GM18867 (cell line): ENCODE measurements at regions not wholly inside any gene's neighbourhood (a gene's known extent, or its start where the extent isn't known, plus 50 kb on each side); places are given as distances from the start of the nearest gene placed in this dataset.
"Not testable (repeated sequence)": the region's sequence is repeated elsewhere in the genome, so short reads cannot be mapped to it uniquely, and the experiment has no call there.

Experiments
- ATAC-seq: cut with Tn5 transposase; IDR thresholded peaks from one replicate; pipeline ENCODE4 v1.9.1; 2021; ENCODE audit warnings: mild to moderate bottlenecking, moderate library complexity; ENCODE audit not compliant: unreplicated experiment

DNA sequence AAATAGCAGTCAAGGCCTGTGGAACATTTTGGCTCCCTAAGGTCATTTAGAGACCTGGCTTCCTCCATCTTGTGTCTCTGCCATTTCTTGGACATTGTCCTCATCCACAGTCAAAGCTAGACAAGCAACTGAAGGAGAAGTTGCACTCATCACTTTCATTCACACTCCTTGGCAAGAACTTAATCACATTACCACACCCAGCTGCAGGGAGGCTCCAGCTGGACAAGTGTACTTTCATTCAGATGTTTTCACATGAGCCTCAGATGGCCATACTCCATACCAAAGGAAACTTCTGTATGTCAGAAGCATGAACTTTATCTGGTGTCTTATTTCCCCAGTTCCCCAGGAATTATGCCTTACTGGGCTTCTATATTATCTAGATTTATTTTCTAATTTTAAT is 537.4 kb downstream of the TMEM135 start:
- ATAC-seq, result no peak

DNA sequence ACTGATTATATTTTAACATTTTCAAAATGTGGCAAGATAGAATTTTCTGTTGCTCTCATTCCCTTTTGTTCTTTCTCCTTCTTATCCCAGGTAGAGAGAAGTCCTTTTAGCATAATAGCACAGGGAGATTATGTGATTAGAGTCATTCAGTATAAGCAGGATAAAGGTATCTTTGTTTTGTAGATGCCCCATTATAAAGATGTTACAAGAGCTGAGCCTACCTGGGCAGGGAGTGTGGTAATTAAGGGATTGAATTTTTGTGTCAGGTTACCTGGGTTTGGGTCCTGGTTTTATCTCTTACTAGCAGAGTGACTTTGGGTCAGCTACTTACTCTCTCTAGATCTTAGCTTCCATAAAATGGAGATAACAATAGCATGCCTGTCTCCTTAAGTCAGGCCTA is 536.5 kb downstream of the TMEM135 start:
- ATAC-seq, result no peak

DNA sequence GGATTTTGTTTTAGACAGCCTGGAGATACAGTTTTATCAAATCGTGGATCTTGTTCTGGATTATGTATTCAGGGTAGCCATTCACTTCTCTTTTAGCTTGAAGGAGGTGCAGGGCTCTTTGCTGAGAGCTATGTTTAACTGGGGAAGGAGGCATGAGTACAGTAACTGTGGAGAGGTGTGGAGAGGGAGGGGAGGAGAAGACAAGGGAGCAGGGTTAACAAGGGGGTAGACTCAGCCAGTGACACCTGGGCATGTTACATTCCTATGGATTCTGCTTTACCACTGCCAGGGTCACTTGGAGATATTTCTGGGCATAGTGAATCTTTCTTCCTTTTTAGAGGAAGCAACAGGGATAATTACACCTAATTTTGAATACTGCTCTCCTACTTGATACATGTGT is 536.0 kb downstream of the TMEM135 start:
- no peak for ATAC-seq

DNA sequence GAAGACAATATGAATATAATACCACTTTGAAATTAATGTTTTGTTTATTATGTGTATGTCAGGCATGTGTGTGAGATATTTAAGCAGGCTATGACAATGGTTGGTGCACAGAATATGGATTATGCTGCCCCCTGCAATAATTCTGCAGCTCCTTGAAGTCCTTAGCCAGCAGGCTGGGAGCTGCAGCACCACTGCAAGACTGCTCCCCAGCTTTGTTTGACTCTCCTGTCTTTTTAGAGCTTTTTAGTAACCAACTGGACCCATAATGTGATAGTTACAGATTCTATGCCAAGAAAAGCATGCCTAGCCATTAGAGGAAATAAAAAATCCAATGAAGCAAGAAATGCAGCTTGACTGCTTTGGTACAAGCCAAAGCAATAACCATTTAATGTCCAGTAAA is 535.1 kb downstream of the TMEM135 start:
- no peak for ATAC-seq

DNA sequence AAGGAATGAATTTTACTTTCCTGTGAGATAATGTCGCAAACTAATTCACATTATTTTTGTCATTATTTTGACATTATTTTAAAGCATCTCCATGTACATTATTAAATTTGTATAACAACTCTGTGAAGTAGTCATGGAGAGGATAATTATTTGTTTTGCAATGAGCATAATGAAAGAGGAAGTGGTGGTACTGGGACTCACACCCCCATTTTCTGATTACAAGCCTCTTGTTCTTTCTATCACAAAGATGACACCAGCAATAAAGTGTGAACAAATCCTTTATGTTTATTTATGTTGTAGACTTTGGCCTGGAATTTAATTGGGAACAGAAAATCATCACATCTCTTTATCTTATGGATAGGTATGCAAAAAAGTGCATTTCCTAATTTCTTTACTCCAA is 522.6 kb downstream of the TMEM135 start:
- no peak for ATAC-seq

DNA sequence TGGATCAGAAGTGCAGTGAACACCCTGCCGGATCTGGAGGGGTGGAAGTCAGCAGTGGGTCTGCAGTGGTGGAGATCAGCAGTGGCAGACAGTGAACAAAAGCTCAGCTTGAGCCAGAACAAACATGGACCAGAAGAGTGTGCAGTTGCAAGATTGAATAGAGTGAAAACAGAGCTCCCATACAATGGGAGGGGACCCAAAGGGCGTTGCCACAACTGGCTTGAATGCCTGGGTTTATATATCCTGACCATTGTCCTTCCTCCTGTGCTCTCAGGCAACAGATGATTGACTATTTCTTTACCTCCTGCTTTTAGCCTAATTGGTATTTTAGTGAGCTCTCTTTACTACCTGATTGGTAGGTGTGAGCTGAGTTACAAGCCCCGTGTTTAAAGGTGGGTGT is 522.1 kb downstream of the TMEM135 start:
- not testable (repeated sequence) for ATAC-seq

DNA sequence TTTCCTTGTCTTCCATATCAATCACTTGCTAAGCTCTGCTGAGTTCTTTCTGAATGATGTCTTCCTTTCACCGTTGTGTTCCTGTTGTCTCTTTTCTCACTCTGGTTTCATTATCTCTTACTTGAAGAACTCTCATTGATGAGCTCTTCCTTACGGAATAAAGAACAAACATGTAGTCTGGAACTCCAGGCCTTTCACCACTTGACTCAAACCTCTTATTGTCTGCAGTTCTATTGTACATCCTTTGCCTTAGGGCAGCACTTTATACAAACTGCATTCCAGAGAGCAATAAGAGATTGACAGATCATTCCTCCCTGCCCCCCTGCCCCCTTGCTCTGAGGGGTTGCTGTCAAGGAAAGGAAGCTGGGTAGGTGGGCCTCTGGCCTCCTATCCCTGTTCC is 517.4 kb downstream of the TMEM135 start:
- ATAC-seq, result no peak

DNA sequence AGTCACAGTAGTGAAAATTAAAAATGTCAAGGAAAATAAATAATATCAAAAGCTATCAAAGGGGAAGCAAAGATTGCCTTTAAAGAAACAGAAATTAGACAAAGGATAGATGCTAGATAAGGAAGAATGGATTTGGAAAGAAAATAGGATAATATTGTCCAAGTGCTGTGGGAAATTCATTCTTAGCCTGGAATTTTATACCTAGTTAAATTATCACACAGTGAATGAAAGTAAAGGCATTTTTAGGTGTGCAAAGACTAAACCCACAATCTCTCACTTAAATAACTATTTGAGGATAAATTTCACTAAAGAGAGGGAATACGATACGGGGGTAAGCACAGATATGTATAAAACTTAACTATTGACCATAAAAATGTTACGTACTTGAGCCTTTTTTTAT is 511.1 kb downstream of the TMEM135 start:
- ATAC-seq, result no peak

DNA sequence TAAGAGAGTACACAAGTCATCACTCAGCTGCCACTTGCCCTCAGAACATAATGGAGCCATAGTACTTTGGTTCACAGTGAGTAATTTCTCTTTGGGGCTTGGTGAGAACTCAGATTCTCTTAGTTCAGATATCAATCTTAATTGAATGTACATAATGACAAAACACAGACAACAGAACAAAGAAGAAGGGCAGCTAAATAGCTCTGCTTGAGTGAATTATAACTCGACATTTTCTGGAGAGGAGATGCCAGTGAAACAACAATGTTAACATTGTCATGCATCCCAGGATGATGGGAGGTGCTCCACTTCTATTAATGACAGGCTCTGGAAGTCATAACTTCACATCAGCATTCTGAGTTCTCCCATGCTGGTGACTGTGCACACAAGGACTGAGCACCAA is 508.1 kb downstream of the TMEM135 start:
- no peak for ATAC-seq

DNA sequence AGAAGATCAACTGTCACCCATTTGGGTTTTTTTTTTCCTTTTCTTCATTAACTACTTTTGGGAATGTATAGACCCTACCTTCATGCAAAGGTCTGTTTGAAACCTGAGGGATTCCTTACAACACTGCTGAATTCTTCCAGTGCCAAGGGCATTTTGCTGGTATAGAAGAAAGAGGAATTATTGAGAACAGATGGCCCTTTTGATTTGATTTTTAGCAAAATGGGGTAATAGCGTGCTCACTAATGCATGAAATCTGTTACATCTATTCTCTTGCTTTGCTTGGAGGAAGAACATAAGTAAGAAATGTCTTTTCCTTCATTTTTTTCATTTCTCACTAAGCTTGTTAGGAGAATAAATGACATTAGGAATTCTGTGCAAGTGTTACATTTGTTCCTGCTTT is 501.9 kb downstream of the TMEM135 start:
- no peak for ATAC-seq

DNA sequence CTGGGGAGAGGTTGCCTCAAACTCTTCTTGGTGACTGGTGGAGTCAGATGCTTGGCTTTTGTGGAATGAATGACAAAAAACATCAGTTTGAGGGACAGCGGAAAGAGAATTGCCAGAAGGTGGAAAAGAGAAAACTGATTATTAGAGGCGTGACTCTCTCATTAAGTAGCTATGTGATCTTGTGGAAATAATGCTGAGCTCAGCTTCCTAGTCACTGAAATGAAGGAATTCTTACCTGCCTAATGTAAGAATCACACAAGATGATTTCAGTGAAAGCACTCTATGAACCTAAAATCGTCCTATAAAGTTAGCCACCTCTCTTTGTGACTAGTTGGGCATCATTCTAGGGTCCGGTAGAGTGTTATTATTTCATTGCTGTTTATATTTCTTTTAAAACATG is 498.8 kb downstream of the TMEM135 start:
- no peak for ATAC-seq

DNA sequence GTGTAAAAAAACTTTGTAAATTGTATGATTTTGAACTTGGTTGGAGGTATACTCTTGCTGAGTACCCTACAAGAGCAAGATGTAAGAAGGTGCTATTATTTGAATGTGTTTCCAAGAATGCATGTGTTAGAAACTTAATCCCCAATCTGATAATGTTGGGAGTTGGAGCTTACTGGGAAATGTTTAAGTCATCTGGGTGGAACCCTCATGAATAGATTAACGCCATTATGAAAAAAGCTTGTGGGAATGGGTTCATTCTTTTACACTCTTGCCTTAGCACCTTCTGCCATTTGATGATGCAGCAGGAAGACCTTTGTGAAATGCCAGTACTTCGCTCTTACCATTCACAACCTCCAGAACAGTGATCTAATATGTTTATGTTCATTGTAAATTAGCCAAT is 498.3 kb downstream of the TMEM135 start:
- ATAC-seq, result no peak

DNA sequence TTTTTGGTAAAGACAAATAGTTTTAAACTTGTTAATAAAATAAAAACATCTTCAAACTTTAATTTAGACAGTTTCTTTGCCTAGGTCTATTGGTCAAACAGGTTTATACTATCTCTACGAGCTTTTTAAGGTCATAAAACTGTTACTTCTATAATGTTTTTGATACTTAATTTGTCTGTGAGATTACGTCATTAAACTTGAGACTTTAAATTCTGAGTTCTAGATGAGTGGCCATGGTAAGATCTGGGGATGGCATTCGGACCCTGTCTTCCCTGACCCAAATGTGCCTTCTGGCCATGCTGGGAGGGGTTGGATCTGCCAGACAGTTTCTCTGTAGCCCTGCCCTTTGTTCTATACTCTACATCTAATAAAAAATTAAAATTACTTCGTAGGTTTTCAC is 497.8 kb downstream of the TMEM135 start:
- no peak for ATAC-seq

DNA sequence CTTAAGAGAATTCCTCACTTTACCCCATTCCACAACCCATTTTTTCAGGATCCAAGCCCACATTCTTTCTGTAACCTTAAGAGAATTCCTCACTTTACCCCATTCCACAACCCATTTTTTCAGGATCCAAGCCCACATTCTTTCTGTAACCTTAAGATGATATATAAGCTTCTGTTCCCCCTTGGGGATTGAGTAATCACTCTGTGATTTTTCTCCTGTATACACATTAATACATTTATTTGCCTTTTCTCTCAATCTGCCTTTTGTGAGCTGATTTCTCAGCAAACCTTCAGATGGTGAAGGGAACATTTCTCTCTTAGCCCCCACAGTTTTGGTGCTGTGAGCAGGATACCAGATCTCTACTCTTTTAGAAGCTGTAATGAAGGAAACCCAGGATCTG is 494.1 kb downstream of the TMEM135 start:
- not testable (repeated sequence) for ATAC-seq

DNA sequence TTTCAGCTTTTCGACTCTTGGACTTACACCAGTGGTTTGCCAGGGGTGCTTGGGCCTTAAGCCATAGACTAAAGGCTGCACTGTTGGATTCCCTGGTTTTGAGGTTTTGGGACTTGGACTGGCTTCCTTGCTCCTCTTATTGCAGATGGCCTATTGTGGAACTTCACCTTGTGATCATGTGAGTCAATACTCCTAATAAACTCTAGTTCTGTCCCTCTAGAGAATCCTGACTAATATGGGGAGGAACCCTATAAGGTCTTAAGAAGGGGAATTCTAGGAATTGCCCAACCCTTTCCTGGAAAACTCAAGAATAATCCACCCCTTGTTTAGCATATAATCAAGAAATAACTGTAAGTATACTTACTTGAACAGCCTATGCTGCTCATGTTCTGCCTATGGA is 491.8 kb downstream of the TMEM135 start:
- ATAC-seq, result no peak

DNA sequence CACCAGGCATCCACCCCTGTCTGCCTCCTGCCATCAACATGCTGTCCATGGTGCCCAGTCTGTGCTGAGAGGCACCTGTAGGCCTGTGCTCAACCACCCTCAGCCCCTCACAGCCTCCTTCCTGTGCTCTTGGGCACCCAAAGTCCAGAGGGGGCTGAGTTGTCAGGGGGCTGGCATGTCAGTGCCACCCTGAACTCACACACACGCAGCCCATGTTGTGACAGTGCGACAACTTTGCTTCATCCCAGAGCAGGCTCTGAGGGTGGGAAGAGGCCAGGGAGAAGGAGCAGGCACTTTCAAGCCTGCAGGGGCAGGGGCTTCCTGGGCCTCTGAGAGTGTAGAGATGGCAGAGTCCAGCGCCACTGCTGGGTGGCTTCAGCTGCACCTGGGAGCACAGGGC is 491.0 kb downstream of the TMEM135 start:
- ATAC-seq, result no peak

DNA sequence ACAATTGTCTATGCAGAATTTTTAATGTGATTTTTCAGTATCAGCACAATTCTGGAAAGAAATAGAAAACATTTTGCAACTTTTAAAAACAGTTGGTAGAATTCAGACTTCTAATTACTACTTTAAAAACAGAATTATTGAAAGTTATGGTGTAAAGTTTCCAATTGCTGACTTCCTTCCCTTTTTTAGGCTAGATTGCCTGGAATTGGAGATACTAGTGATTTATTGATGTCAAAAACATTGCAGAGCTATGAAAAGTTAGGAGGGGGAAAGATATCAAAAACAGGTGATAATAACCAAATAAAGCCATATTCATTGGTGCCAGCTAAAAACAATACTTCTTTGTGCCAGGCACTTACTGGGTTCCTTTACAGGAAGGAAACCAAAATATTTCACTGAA is 485.5 kb downstream of the TMEM135 start:
- ATAC-seq, result no peak

DNA sequence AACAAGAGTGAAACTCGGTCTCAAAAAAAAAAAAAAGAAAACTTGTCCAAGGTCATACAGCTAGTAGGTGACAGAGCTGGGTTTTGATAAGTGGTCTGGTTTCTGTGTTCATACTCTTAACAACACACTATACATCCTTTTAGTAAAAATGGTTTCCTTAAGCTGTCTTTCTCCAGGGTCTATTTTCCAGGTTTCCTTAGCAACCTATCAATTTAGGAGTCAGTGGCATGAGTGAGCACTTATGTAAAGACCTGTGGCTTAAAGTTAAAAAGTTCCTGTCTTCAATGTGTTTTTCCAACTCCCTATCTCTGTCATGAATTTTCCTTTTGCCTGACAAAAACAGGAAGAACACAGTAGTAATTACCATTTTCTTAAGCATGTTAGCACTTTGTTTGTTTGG is 480.5 kb downstream of the TMEM135 start:
- ATAC-seq, result no peak

DNA sequence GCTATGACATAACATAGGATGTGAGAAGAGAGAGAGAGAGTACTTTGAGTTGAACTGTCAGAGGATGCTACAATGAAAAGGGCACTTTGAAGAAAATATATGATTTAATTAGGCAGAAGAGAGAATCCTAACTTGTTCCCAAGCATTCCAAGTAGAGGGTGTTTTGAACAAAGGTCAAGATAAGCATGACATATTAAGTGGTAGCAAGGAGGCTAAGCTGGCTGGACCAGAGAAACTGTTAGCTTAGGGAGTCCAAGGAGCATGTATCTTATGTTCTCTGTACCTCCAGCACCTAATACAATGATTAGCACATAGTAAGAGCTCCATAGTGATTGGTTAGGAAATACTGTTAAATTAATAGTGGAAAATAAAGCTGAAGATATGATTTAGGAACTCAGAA is 479.6 kb downstream of the TMEM135 start:
- no peak for ATAC-seq

DNA sequence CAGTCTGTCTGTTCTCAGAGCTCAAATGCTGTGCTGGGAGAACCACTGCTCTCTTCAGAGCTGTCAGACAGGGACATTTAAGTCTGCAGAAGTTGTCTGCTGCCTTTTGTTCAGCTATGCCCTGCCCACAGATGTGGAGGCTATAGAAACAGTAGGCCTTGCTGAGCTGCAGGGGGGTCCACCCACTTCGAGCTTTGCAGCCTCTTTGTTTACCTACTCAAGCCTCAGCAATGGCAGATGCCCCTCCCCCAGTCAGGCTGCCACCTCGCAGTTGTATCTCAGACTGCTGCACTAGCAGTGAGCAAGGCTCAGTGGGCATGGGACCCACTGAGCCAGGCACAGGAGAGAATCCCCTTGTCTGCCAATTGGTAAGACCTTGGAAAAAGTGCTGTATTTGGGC is 470.0 kb downstream of the TMEM135 start:
- not testable (repeated sequence) for ATAC-seq

DNA sequence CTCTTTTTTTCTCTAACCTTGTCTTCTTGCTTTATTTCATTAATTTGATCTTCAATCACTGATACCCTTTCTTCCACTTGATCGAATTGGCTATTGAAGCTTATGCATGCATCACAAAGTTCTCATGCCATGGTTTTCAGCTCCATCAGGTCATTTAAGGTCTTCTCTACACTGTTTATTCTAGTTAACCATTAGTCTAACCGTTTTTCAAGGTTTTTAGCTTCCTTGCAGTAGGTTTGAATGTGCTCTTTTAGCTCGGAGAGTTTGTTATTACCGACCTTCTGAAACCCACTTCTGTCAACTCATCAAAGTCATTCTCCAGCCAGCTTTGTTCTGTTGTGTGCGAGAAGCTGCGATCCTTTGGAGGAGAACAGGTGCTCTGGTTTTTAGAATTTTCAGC is 469.2 kb downstream of the TMEM135 start:
- not testable (repeated sequence) for ATAC-seq

DNA sequence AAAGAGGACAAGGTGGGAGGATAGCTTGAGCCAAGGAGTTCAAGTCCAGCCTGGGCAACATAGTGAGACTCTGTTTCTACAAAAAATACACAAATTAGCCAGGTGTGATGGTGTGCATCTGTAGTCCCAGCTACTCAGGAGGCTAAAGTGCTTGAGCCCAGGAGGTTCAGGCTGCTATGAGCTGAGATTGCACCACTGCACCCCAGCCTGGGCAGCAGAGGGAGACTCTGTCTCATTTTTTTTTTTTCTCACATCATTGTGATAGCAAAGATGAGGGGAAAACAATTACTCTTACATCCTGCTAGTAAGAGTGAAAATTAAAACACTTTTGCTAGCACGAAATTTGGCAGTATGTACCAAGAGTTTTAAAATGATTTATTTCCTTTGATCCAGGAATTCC is 463.7 kb downstream of the TMEM135 start:
- ATAC-seq, result no peak

DNA sequence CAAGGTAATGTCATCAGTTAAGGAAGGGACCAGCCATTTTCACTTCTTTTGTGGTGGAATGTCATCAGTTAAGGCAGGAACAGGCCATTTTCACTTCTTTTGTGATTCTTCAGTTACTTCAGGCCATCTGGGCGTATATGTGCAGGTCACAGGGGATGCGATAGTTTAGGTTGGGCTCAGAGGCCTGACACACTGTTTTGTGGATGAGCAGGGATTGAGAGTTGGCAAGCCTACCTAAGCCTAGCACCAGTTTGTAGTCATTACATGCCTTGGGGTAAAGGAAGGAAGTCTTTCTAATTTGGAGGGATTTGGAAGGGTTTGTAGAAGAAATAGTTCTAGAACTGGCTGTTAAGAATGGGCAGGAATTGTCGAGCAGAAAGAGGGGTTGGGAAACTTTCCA is 457.2 kb downstream of the TMEM135 start:
- not testable (repeated sequence) for ATAC-seq

DNA sequence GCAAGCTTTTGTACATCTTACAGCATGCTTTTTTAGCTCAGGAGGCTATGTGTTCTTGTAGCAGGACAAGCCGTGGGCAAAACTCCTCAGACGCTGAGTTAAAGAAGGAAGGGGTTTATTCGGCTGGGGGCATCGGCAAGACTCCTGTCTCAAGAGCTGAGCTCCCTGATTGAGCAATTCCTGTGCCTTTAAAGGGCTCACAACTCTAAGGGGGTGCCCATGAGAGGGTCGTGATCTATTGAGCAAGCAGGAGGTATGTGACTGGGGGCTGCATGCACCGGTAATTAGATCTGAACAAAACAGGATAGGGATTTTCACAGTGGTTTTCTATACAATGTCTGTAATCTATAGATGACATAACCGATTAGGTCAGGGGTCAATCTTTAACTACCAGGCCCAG is 456.3 kb downstream of the TMEM135 start:
- ATAC-seq, result not testable (repeated sequence)
